Osteoblast (primary cell): ENCODE measurements at regions not wholly inside any gene's neighbourhood (a gene's known extent, or its start where the extent isn't known, plus 50 kb on each side); places are given as distances from the start of the nearest gene placed in this dataset.

Source experiments
- DNase-seq: peaks from one replicate; pipeline ENCODE4 v3.0.0; 2011; ENCODE audit warnings: low spot score, mixed read lengths; ENCODE audit not compliant: insufficient read length; ENCODE audit errors: missing footprints
- H2AFZ ChIP-seq: 2 replicates; pipeline ENCODE4 v1.6.0; 2011; ENCODE audit warnings: mild to moderate bottlenecking, low read length
- H3K27ac ChIP-seq: 2 replicates; pipeline ENCODE4 v1.5.1; 2011; ENCODE audit warnings: mild to moderate bottlenecking, low read depth, low read length, moderate library complexity
- H3K27me3 ChIP-seq: 2 replicates; pipeline ENCODE4 v1.6.0; 2012; ENCODE audit warnings: mild to moderate bottlenecking, control low read depth, inconsistent platforms, low read length, moderate library complexity; ENCODE audit not compliant: insufficient read depth
- H3K36me3 ChIP-seq: 2 replicates; pipeline ENCODE4 v1.5.1; 2011; ENCODE audit warnings: mild to moderate bottlenecking, low read length, control low read depth, moderate library complexity; ENCODE audit not compliant: insufficient read depth
- H3K4me1 ChIP-seq: 2 replicates; pipeline ENCODE4 v1.5.1; 2011; ENCODE audit warnings: mild to moderate bottlenecking, low read length, control low read depth, moderate library complexity; ENCODE audit not compliant: insufficient read depth
- H3K4me2 ChIP-seq: 2 replicates; pipeline ENCODE4 v1.6.0; 2011; ENCODE audit warnings: mild to moderate bottlenecking, low read length; ENCODE audit not compliant: insufficient read depth
- H3K4me3 ChIP-seq: fragments of 200-600 bp; sonication (generic); 3 replicates; pipeline ENCODE4 v1.5.1; 2012; ENCODE audit warnings: mild to moderate bottlenecking, low read length, inconsistent platforms; ENCODE audit not compliant: insufficient read depth
- H3K79me2 ChIP-seq: 2 replicates; pipeline ENCODE4 v1.6.0; 2012; ENCODE audit warnings: mild to moderate bottlenecking, low read length, control low read depth, inconsistent platforms; ENCODE audit not compliant: insufficient read depth
- H3K9me3 ChIP-seq: 2 replicates; pipeline ENCODE4 v1.5.1; 2011; ENCODE audit warnings: low read depth, low read length, control low read depth
- H4K20me1 ChIP-seq: 2 replicates; pipeline ENCODE4 v1.6.0; 2012; ENCODE audit warnings: mild to moderate bottlenecking, low read length, control low read depth; ENCODE audit not compliant: insufficient read depth
- TF ChIP-seq, protein P1 (sequence below): IDR thresholded peaks from 2 replicates; pipeline ENCODE4 v1.5.1; 2011; ENCODE audit warnings: mild to moderate bottlenecking, low read depth, low read length, moderate library complexity; ENCODE audit errors: extremely low read depth

DNA sequence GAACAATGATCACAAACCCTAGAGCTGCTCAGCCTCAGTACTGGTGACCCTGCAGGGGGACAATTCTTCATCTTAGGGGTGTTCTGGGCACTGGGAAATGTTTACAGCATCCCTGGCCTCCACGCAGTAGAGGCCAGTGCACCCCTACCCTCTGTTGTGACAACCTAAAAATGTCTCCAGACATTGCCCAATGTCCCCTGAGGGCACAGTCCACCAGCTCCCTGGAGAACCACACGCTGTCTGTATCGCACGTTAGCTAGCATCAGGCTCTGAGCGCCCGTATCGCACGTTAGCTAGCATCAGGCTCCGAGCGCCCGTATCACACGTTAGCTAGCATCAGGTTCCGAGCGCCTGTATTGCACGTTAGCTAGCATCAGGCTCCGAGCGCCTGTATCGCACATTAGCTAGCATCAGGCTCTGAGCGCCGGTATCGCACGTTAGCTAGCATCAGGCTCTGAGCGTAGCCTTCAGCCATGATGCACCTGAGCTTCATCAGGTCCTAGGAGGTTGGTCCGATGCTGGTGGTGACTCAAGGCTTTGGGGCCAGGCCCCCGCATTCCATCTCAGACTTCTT, 111.1 kb upstream of the ANO1 start:
- DNase-seq, result no peak
- Histone ChIP-seq H3K4me1 (no peaks in the 10 kb centered on the region), H3K4me3 (no peak overlapping the region), H3K79me2 (no peaks in the 10 kb centered on the region), H4K20me1 (no peaks in the 10 kb centered on the region), H3K4me2 (no peak overlapping the region), H2AFZ (no peak overlapping the region), H3K9me3 (no peaks in the 10 kb centered on the region), H3K27me3 (peaks cover 19% of the 10 kb centered on the region), H3K27ac (no peak overlapping the region), H3K36me3 (no peaks in the 10 kb centered on the region)
- TF ChIP-seq, protein P1, sequence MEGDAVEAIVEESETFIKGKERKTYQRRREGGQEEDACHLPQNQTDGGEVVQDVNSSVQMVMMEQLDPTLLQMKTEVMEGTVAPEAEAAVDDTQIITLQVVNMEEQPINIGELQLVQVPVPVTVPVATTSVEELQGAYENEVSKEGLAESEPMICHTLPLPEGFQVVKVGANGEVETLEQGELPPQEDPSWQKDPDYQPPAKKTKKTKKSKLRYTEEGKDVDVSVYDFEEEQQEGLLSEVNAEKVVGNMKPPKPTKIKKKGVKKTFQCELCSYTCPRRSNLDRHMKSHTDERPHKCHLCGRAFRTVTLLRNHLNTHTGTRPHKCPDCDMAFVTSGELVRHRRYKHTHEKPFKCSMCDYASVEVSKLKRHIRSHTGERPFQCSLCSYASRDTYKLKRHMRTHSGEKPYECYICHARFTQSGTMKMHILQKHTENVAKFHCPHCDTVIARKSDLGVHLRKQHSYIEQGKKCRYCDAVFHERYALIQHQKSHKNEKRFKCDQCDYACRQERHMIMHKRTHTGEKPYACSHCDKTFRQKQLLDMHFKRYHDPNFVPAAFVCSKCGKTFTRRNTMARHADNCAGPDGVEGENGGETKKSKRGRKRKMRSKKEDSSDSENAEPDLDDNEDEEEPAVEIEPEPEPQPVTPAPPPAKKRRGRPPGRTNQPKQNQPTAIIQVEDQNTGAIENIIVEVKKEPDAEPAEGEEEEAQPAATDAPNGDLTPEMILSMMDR, result no peak

DNA sequence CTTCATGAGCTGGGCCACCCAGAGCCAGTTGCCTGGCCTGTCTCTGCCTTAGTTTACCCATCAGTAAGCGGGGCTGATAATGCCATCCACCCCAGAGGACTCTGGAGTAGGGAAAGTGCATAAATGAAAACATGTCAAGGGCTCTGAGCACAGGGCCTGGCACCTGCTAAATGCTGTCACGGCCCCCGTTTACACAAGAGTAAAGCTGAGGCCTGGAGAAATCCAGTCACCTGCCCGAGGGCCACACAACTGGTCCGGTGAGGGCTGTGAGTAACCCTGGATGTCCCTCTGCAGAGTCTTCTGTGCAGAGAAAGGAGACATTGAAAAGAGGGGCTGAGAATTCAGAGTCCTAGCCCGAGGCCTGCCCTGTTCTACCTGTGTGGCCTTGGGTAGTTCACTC, 110.6 kb upstream of the ANO1 start:
- Histone ChIP-seq H2AFZ (no peak overlapping the region), H3K4me1 (no peaks in the 10 kb centered on the region), H3K27me3 (peaks cover 19% of the 10 kb centered on the region), H3K9me3 (no peaks in the 10 kb centered on the region), H3K79me2 (no peaks in the 10 kb centered on the region), H3K4me3 (no peak overlapping the region), H3K27ac (no peak overlapping the region), H3K36me3 (no peaks in the 10 kb centered on the region), H4K20me1 (no peaks in the 10 kb centered on the region), H3K4me2 (no peak overlapping the region)
- TF ChIP-seq, protein P1, result no peak
- DNase-seq, result no peak

DNA sequence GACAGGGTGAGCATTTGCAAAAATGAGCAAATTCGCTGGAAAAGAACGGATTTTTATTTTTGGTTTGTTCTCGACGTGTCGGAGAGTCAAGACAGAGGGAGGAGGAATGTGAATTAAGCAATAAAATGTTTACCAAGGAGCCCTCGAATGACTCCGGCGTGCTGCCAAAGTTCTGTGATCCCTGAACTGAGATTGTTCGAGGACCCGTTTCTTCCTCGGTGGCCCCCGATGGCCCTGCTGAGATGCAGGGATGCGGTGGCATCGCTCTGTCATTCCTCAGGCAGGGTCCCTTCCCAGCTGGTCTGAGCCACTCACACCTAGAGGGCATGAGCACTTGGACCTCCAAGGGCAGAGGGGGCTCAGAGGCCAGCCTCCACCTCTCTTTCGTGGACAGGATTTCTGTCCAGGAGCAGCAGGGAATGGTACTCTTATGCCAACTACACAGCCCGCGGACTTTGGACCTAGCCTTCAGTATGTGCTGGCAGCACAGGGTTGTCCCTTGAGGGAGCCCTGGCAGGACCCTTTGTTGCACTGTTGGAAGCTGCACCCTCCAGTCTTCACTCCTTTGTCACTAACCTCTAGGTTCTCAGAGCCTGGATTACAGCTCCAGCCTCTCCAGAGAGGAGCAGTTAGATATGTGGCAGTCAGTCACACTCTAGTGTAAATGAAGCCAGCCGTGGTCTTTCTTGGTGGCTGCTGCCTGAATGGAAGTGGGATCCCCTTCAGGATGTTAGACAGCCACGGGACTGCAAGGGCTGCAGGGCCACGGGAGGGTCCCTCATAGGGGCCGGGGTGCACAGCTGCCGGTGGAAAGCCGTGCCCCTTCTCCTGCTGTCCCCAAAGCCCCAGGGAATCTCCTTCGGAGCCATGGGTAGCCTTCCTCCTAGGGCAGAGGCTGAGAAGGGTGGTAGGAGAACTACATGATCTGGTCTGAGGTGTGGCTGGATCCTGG, 109.4 kb upstream of the ANO1 start:
- peak; percentile 85 for DNase-seq
- Histone ChIP-seq H3K36me3 (no peaks in the 10 kb centered on the region), H3K4me3 (no peak overlapping the region), H2AFZ (no peak overlapping the region), H4K20me1 (no peaks in the 10 kb centered on the region), H3K27me3 (peaks cover 21% of the 10 kb centered on the region), H3K4me1 (no peaks in the 10 kb centered on the region), H3K27ac (no peak overlapping the region), H3K79me2 (no peaks in the 10 kb centered on the region), H3K4me2 (no peak overlapping the region), H3K9me3 (no peaks in the 10 kb centered on the region)
- TF ChIP-seq, protein P1, result no peak
